ENCODE measurements at regions not wholly inside any gene's neighbourhood (a gene's known extent, or its start where the extent isn't known, plus 50 kb on each side); places are given as distances from the start of the nearest gene placed in this dataset.

- TF ChIP-seq, protein P1, sequence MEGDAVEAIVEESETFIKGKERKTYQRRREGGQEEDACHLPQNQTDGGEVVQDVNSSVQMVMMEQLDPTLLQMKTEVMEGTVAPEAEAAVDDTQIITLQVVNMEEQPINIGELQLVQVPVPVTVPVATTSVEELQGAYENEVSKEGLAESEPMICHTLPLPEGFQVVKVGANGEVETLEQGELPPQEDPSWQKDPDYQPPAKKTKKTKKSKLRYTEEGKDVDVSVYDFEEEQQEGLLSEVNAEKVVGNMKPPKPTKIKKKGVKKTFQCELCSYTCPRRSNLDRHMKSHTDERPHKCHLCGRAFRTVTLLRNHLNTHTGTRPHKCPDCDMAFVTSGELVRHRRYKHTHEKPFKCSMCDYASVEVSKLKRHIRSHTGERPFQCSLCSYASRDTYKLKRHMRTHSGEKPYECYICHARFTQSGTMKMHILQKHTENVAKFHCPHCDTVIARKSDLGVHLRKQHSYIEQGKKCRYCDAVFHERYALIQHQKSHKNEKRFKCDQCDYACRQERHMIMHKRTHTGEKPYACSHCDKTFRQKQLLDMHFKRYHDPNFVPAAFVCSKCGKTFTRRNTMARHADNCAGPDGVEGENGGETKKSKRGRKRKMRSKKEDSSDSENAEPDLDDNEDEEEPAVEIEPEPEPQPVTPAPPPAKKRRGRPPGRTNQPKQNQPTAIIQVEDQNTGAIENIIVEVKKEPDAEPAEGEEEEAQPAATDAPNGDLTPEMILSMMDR (IDR thresholded peaks at IDR 0.05), result no peak
- TF ChIP-seq POLR2AphosphoS5 (IDR thresholded peaks at IDR 0.05), result no peak
Measured at GRCh38 chr2:8058652-8059051, 623.2 kb upstream of the ID2 start.

Measured in esophagus muscularis mucosa (tissue), 3 donors.